ENCODE measurements at regions not wholly inside any gene's neighbourhood (a gene's known extent, or its start where the extent isn't known, plus 50 kb on each side); places are given as distances from the start of the nearest gene placed in this dataset.
A peak's percentile ranks its signal among the peaks of the same experiment; 100 is the strongest.

- no peak for DNase-seq (ENCODE audit: low read depth)
- no peak for TF ChIP-seq CTCF (conservative IDR thresholded peaks at IDR 0.05; ENCODE audit: low read length)
- no peak overlapping the region for H3K4me3 ChIP-seq (ENCODE audit: low read length)
These were observed 432.0 kb upstream of the SMIM21 start for GRCh38 chr18:75859533-75859932.

GRCh38 chr18:75858754-75859153 is 431.3 kb upstream of the SMIM21 start:
- no peak for TF ChIP-seq CTCF (conservative IDR thresholded peaks at IDR 0.05; ENCODE audit: low read length)
- no peak for DNase-seq (ENCODE audit: low read depth)
- no peak overlapping the region for H3K4me3 ChIP-seq (ENCODE audit: low read length)

- no peak for TF ChIP-seq CTCF (conservative IDR thresholded peaks at IDR 0.05; ENCODE audit: low read length)
- no peak overlapping the region for H3K4me3 ChIP-seq (ENCODE audit: low read length)
- no peak for DNase-seq (ENCODE audit: low read depth)
These were observed 430.1 kb upstream of the SMIM21 start for GRCh38 chr18:75857558-75857957.

GRCh38 chr18:75854808-75855207 is 427.3 kb upstream of the SMIM21 start:
- H3K4me3 ChIP-seq (ENCODE audit: low read length) = no peak overlapping the region
- no peak for TF ChIP-seq CTCF (conservative IDR thresholded peaks at IDR 0.05; ENCODE audit: low read length)
- DNase-seq (ENCODE audit: low read depth) = no peak

- peak; percentile 37 for TF ChIP-seq CTCF (conservative IDR thresholded peaks at IDR 0.05; ENCODE audit: low read length)
- no peak for DNase-seq (ENCODE audit: low read depth)
- H3K4me3 ChIP-seq (ENCODE audit: low read length) = no peak overlapping the region
These were observed 426.7 kb upstream of the SMIM21 start for GRCh38 chr18:75854174-75854573.

- DNase-seq (ENCODE audit: low read depth) = no peak
- H3K4me3 ChIP-seq (ENCODE audit: low read length) = no peak overlapping the region
- no peak for TF ChIP-seq CTCF (conservative IDR thresholded peaks at IDR 0.05; ENCODE audit: low read length)
These were observed 418.8 kb upstream of the SMIM21 start for GRCh38 chr18:75846321-75846720.

GRCh38 chr18:75845413-75845812 is 417.9 kb upstream of the SMIM21 start:
- no peak for DNase-seq (ENCODE audit: low read depth)
- H3K4me3 ChIP-seq (ENCODE audit: low read length) = no peak overlapping the region
- TF ChIP-seq CTCF (conservative IDR thresholded peaks at IDR 0.05; ENCODE audit: low read length) = no peak

All from AG10803 (cell line).